Panc1 (cell line): ENCODE measurements at regions not wholly inside any gene's neighbourhood (a gene's known extent, or its start where the extent isn't known, plus 50 kb on each side); places are given as distances from the start of the nearest gene placed in this dataset.
"Not testable (repeated sequence)": the region's sequence is repeated elsewhere in the genome, so short reads cannot be mapped to it uniquely, and the experiment has no call there.

Experiments
- ATAC-seq: fragments of 200-7000 bp; cut with Tn5 transposase; 2 replicates; pipeline ENCODE4 v1.9.1; 2020; ENCODE audit warnings: mild to moderate bottlenecking, moderate library complexity
- BruUV-seq: library from RNA; stranded (reverse); fragments of 400-500 nt; replicated peaks from 2 replicates; lab custom pipeline; 2021; lab: Mats Ljungman, UMichigan
- CTCF ChIA-PET: fragments of 300-600 bp; sonication (Branson Sonifier 250); formaldehyde crosslinking; loops from one replicate; lab custom pipeline; 2022; ENCODE audit warnings: antibody characterized with exemption; lab: Charles Lee
- POLR2A ChIA-PET: fragments of 300-600 bp; sonication (Branson Sonifier 250); formaldehyde crosslinking; loops from one replicate; lab custom pipeline; 2022; ENCODE audit warnings: antibody characterized with exemption; lab: Charles Lee
- DNase-seq: peaks from one replicate; pipeline ENCODE4 v3.0.0-alpha.2; 2010; ENCODE audit warnings: low read depth, low spot score
- H3K27ac ChIP-seq: 2 replicates; pipeline ENCODE4 v1.5.1; 2011; ENCODE audit warnings: mild to moderate bottlenecking, low read length, inconsistent platforms
- H3K27me3 ChIP-seq: fragments of 200-500 bp; sonication (Bioruptor generic); 2 replicates; pipeline ENCODE4 v1.6.0; 2014; ENCODE audit warnings: low read length, inconsistent platforms; ENCODE audit not compliant: control insufficient read depth, insufficient read depth
- H3K36me3 ChIP-seq: fragments of 200-500 bp; sonication (Bioruptor generic); 2 replicates; pipeline ENCODE4 v1.5.1; 2014; ENCODE audit warnings: inconsistent platforms, mild to moderate bottlenecking, low read length, moderate library complexity; ENCODE audit not compliant: control insufficient read depth, insufficient read depth
- H3K4me1 ChIP-seq: 2 replicates; pipeline ENCODE4 v1.5.1; 2011; ENCODE audit warnings: inconsistent platforms, mild to moderate bottlenecking, low read length, moderate library complexity; ENCODE audit not compliant: control insufficient read depth, insufficient read depth
- H3K4me3 ChIP-seq, 2 experiments: 2 replicates each; pipeline ENCODE4 v1.5.1; 2011 to 2012; ENCODE audit warnings: low read depth in 2 of 2, low read length in 2 of 2, mild to moderate bottlenecking in 2 of 2, inconsistent platforms in 1 of 2, moderate library complexity in 1 of 2
- H3K9me3 ChIP-seq: fragments of 200-500 bp; sonication (Bioruptor generic); 2 replicates; pipeline ENCODE4 v1.5.1; 2014; ENCODE audit warnings: low read depth, mild to moderate bottlenecking, inconsistent platforms, low read length, moderate library complexity; ENCODE audit not compliant: control insufficient read depth, insufficient read depth
- in situ Hi-C: cut with HindIII; loops from 2 replicates; pipeline ENCODE4 v1.10.0; 2016; ENCODE audit warnings: low sequenced_read_pairs, low pct_unique_long_range_greater_than_20kb
- intact Hi-C: fragments of 100-400 bp; cut with micrococcal nuclease; formaldehyde crosslinking; loops from one replicate; pipeline ENCODE4 v1.10.0; 2022; ENCODE audit not compliant: unreplicated experiment

DNA sequence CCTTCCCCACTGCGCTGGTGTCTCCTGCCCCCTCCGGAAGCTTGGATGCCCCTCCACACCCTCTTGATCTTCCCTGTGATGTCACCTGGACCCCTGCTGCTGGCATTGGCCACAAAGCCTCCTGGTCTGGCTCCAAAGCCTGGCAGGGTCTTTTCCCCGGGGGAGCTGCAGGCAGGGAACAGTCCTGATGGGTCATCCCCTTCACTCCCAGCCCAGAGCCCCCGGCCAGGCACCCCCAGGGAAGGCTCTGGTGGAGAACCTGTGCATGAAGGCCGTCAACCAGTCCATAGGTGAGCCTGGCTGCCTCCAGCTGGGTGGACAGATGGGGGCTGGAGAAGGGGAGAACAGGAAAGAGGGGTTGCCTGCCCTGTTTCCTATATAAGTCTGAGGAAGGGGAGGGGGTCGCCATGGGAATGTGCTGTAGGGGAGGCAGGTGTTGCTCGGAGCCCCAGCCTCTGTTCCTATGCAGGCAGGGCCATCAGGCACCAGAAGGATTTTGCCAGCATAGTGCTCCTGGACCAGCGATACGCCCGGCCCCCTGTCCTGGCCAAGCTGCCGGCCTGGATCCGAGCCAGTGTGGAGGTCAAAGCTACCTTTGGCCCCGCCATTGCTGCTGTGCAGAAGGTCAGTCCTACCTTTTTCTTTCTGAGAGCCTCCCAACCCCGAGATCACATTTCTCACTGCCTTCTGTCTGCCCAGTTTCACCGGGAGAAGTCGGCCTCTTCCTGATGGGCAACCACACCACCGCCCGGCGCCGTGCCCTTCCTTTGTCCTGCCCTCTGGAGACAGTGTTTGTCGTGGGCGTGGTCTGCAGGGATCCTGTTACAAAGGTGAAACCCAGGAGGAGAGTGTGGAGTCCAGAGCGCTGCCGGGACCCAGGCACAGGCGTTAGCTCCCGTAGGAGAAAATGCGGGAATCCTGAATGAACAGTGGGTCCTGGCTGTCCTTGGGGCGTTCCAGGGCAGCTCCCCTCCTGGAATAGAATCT lies 104.5 kb upstream of the PZP start:
- DNase-seq, CTCF ChIA-PET, BruUV-seq, H3K4me1 ChIP-seq, H3K36me3 ChIP-seq, H3K9me3 ChIP-seq, intact Hi-C loops, H3K27me3 ChIP-seq, ATAC-seq, POLR2A ChIA-PET, H3K4me3 ChIP-seq, in situ Hi-C loops, H3K27ac ChIP-seq: not testable (repeated sequence)

GRCh38 chr12:9311454-9311853 lies 103.3 kb upstream of the PZP start:
- CTCF ChIA-PET, ATAC-seq, H3K27ac ChIP-seq, in situ Hi-C loops, H3K9me3 ChIP-seq, H3K36me3 ChIP-seq, H3K27me3 ChIP-seq, intact Hi-C loops, H3K4me3 ChIP-seq, H3K4me1 ChIP-seq, BruUV-seq, DNase-seq, POLR2A ChIA-PET: not testable (repeated sequence)

GRCh38 chr12:9310645-9311044 lies 102.5 kb upstream of the PZP start:
- POLR2A ChIA-PET, H3K27ac ChIP-seq, H3K9me3 ChIP-seq, H3K36me3 ChIP-seq, H3K27me3 ChIP-seq, BruUV-seq, DNase-seq, intact Hi-C loops, CTCF ChIA-PET, H3K4me3 ChIP-seq, in situ Hi-C loops, H3K4me1 ChIP-seq, ATAC-seq: not testable (repeated sequence)

GRCh38 chr12:9309749-9310148 lies 101.6 kb upstream of the PZP start:
- H3K36me3 ChIP-seq, CTCF ChIA-PET, ATAC-seq, H3K27ac ChIP-seq, H3K4me3 ChIP-seq, H3K27me3 ChIP-seq, BruUV-seq, H3K4me1 ChIP-seq, in situ Hi-C loops, H3K9me3 ChIP-seq, POLR2A ChIA-PET, intact Hi-C loops, DNase-seq: not testable (repeated sequence)

DNA sequence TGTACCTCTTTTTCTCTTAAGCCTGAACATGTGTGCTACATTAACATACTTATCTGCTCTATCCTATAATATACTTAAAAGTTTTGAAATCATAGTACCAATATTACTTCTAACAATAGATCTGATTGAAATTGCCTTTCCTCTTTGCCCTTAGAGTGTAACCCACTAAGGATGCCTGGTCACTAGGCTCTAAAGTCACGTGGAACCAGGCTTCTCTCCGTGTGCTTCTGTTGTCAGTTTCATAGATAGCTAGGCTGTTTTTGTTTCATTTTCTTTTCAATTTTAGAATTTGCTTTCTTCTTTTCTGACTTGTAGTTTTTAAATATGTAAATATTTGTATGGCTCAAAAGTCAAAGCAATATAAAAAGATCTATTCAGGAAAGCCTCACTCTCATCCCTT lies 100.5 kb upstream of the PZP start:
- POLR2A ChIA-PET, CTCF ChIA-PET, H3K4me1 ChIP-seq, H3K4me3 ChIP-seq, H3K36me3 ChIP-seq, in situ Hi-C loops, ATAC-seq, intact Hi-C loops, H3K27ac ChIP-seq, DNase-seq, H3K9me3 ChIP-seq, H3K27me3 ChIP-seq: not testable (repeated sequence)
- BruUV-seq: TSS peak; percentile 57

DNA sequence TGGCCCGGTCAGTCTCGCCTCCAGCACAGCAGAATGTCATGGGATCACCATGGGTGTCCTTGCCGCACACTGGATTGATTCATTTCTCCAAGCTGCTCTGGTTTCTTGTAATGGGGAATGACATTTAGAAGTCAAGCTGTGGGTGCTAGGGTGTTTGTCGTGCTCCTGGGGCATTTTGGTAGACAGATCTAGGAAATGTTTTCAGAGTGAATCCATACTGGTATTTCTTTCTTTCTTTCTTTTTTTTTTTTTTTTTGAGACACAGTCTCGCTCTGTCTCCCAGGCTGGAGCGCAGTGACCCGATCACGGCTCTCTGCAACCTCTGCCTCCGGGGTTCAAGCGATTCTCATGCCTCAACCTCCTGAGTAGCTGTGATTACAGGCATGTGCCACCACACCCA lies 100.0 kb upstream of the PZP start:
- intact Hi-C loops, DNase-seq, H3K27me3 ChIP-seq, H3K9me3 ChIP-seq, H3K27ac ChIP-seq, H3K36me3 ChIP-seq, BruUV-seq, CTCF ChIA-PET, in situ Hi-C loops, POLR2A ChIA-PET, H3K4me1 ChIP-seq, ATAC-seq, H3K4me3 ChIP-seq: not testable (repeated sequence)

- CTCF ChIA-PET, intact Hi-C loops, POLR2A ChIA-PET, H3K36me3 ChIP-seq, H3K27ac ChIP-seq, DNase-seq, BruUV-seq, H3K9me3 ChIP-seq, H3K27me3 ChIP-seq, H3K4me3 ChIP-seq, H3K4me1 ChIP-seq, in situ Hi-C loops: not testable (repeated sequence)
- peak; percentile 65; the same call in 1 of the 2 replicates for ATAC-seq
Measured at GRCh38 chr12:9307255-9307654, 99.1 kb upstream of the PZP start.
